HL-60 (cell line): ENCODE measurements at regions not wholly inside any gene's neighbourhood (a gene's known extent, or its start where the extent isn't known, plus 50 kb on each side); places are given as distances from the start of the nearest gene placed in this dataset.

Source experiments
- DNase-seq, 2 experiments: peaks; one replicate each; pipeline ENCODE4 v3.0.0-alpha.2; 2010 to 2020; ENCODE audit warnings: low read depth in 1 of 2, low spot score in 1 of 2
- H3K27ac ChIP-seq: fragments of 250-450 bp; sonication (Bioruptor Pico); replicated peaks from 2 replicates; pipeline ENCODE4 v1.5.1; 2020; ENCODE audit warnings: mild to moderate bottlenecking, moderate library complexity
- H3K27me3 ChIP-seq: fragments of 250-450 bp; sonication (Bioruptor Pico); 2 replicates; pipeline ENCODE4 v1.5.1; 2021; ENCODE audit warnings: mild to moderate bottlenecking, moderate library complexity; ENCODE audit not compliant: insufficient read depth, poor library complexity, severe bottlenecking
- H3K4me3 ChIP-seq: replicated peaks from 2 replicates; pipeline ENCODE4 v1.5.1; 2011; ENCODE audit warnings: mild to moderate bottlenecking, control low read depth, low read length; ENCODE audit not compliant: insufficient read depth
- GABPA ChIP-seq: IDR thresholded peaks from 2 replicates; pipeline ENCODE4 v1.6.1; 2012; ENCODE audit warnings: low read depth
- POLR2AphosphoS5 ChIP-seq: IDR thresholded peaks from 2 replicates; pipeline ENCODE4 v1.6.1; 2012; ENCODE audit warnings: low read depth
- SPI1 ChIP-seq: IDR thresholded peaks from 2 replicates; pipeline ENCODE4 v1.6.1; 2012; ENCODE audit warnings: low read depth, mild to moderate bottlenecking, borderline replicate concordance
- TF ChIP-seq, protein P1 (sequence below): IDR thresholded peaks from one replicate; pipeline ENCODE4 v1.5.1; 2011; ENCODE audit warnings: low read length, control low read depth, inconsistent platforms; ENCODE audit not compliant: insufficient read depth
- TF ChIP-seq, protein P2 (sequence below): IDR thresholded peaks from 2 replicates; pipeline ENCODE4 v1.6.1; 2012; ENCODE audit warnings: low read depth; ENCODE audit not compliant: insufficient replicate concordance

GRCh38 chr15:68000754-68001153, 53.4 kb upstream of the PIAS1 start:
- no peak overlapping the region for H3K4me3 ChIP-seq
- DNase-seq: no peak
- H3K27me3 ChIP-seq: no peaks in the 10 kb centered on the region
- TF ChIP-seq GABPA (no peak), SPI1 (no peak), POLR2AphosphoS5 (no peak)
- TF ChIP-seq, protein P1, sequence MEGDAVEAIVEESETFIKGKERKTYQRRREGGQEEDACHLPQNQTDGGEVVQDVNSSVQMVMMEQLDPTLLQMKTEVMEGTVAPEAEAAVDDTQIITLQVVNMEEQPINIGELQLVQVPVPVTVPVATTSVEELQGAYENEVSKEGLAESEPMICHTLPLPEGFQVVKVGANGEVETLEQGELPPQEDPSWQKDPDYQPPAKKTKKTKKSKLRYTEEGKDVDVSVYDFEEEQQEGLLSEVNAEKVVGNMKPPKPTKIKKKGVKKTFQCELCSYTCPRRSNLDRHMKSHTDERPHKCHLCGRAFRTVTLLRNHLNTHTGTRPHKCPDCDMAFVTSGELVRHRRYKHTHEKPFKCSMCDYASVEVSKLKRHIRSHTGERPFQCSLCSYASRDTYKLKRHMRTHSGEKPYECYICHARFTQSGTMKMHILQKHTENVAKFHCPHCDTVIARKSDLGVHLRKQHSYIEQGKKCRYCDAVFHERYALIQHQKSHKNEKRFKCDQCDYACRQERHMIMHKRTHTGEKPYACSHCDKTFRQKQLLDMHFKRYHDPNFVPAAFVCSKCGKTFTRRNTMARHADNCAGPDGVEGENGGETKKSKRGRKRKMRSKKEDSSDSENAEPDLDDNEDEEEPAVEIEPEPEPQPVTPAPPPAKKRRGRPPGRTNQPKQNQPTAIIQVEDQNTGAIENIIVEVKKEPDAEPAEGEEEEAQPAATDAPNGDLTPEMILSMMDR: no peak
- TF ChIP-seq, protein P2, sequence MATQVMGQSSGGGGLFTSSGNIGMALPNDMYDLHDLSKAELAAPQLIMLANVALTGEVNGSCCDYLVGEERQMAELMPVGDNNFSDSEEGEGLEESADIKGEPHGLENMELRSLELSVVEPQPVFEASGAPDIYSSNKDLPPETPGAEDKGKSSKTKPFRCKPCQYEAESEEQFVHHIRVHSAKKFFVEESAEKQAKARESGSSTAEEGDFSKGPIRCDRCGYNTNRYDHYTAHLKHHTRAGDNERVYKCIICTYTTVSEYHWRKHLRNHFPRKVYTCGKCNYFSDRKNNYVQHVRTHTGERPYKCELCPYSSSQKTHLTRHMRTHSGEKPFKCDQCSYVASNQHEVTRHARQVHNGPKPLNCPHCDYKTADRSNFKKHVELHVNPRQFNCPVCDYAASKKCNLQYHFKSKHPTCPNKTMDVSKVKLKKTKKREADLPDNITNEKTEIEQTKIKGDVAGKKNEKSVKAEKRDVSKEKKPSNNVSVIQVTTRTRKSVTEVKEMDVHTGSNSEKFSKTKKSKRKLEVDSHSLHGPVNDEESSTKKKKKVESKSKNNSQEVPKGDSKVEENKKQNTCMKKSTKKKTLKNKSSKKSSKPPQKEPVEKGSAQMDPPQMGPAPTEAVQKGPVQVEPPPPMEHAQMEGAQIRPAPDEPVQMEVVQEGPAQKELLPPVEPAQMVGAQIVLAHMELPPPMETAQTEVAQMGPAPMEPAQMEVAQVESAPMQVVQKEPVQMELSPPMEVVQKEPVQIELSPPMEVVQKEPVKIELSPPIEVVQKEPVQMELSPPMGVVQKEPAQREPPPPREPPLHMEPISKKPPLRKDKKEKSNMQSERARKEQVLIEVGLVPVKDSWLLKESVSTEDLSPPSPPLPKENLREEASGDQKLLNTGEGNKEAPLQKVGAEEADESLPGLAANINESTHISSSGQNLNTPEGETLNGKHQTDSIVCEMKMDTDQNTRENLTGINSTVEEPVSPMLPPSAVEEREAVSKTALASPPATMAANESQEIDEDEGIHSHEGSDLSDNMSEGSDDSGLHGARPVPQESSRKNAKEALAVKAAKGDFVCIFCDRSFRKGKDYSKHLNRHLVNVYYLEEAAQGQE: no peak
- no peak overlapping the region for H3K27ac ChIP-seq

- Histone ChIP-seq H3K27ac (no peak overlapping the region), H3K27me3 (no peaks in the 10 kb centered on the region), H3K4me3 (no peak overlapping the region)
- no peak for DNase-seq
- no peak for TF ChIP-seq POLR2AphosphoS5
- TF ChIP-seq, protein P1: no peak
- no peak for TF ChIP-seq SPI1
- no peak for TF ChIP-seq GABPA
- TF ChIP-seq, protein P2: no peak
Measured at GRCh38 chr15:68001811-68002210, 52.3 kb upstream of the PIAS1 start.

- no peak overlapping the region for H3K27ac ChIP-seq
- no peaks in the 10 kb centered on the region for H3K27me3 ChIP-seq
- DNase-seq: no peak
- TF ChIP-seq, protein P2: no peak
- no peak for TF ChIP-seq GABPA
- no peak for TF ChIP-seq POLR2AphosphoS5
- TF ChIP-seq, protein P1: no peak
- no peak for TF ChIP-seq SPI1
- no peak overlapping the region for H3K4me3 ChIP-seq
Measured at GRCh38 chr15:68003297-68003696, 50.8 kb upstream of the PIAS1 start.
